K562 (cell line): ENCODE measurements at regions not wholly inside any gene's neighbourhood (a gene's known extent, or its start where the extent isn't known, plus 50 kb on each side); places are given as distances from the start of the nearest gene placed in this dataset.

Source experiments
- ATAC-seq: fragments of 200-7000 bp; cut with Tn5 transposase; 3 replicates; pipeline ENCODE4 v1.9.1; 2020; ENCODE audit warnings: moderate library complexity
- BruUV-seq: library from RNA; stranded (reverse); fragments of 400-500 nt; replicated peaks from 2 replicates; lab custom pipeline; 2021; lab: Mats Ljungman, UMichigan
- CTCF ChIA-PET: fragments of 300-600 bp; formaldehyde crosslinking; extraction: SDS; loops from one replicate; lab custom pipeline; 2021; ENCODE audit warnings: low intra/inter-chr PET ratio; lab: Yijun Ruan, JAX
- POLR2A ChIA-PET: fragments of 300-600, 350-650 bp; sonication (Branson Sonifier 250); formaldehyde crosslinking; extraction: SDS; loops from one replicate; lab custom pipeline; 2021; ENCODE audit warnings: antibody characterized with exemption, inconsistent platforms; lab: Yijun Ruan, JAX
- DNase-seq, 4 experiments: peaks; one replicate each; pipeline versions ENCODE4 v3.0.0 to v3.0.0-alpha.2; 2011 to 2018; ENCODE audit warnings: low spot score in 3 of 4, mixed read lengths in 3 of 4; ENCODE audit errors: extremely low read depth in 1 of 4
- FAIRE-seq: peaks from 2 replicates; lab custom pipeline; 2011; peaks lifted over from hg19 to GRCh38; lab: Jason Lieb, UNC
- H2AFZ ChIP-seq: 2 replicates; pipeline ENCODE4 v1.6.0; 2011; ENCODE audit warnings: low read depth, low read length, control low read depth, inconsistent platforms
- H3K27ac ChIP-seq: fragments of 200-600 bp; 3 replicates; pipeline ENCODE4 v1.8.0; 2011; ENCODE audit warnings: low read depth, mild to moderate bottlenecking, control low read depth, inconsistent platforms, low read length, moderate library complexity, mixed read lengths; ENCODE audit errors: extremely low read depth
- H3K27me3 ChIP-seq, 2 experiments: fragments of 300-600 bp in 1 of 2; 2 replicates in 1 of 2; 3 replicates in 1 of 2; pipeline versions ENCODE4 v1.6.0 to v1.8.0; 2011; ENCODE audit warnings: inconsistent platforms in 2 of 2, low read length in 2 of 2, mild to moderate bottlenecking in 1 of 2, mixed read lengths in 1 of 2, moderate library complexity in 1 of 2; ENCODE audit not compliant: control insufficient read depth in 2 of 2, insufficient read depth in 2 of 2
- H3K36me3 ChIP-seq: fragments of 300-600 bp; 3 replicates; pipeline ENCODE4 v1.8.0; 2011; ENCODE audit warnings: mild to moderate bottlenecking, low read length, inconsistent platforms; ENCODE audit not compliant: control insufficient read depth, insufficient read depth
- H3K4me1 ChIP-seq, 2 experiments: fragments of 200-600 bp in 1 of 2; replicated peaks in 1 of 2; 2 replicates in 1 of 2; 3 replicates in 1 of 2; pipeline versions ENCODE4 v1.5.1 to v1.8.0; 2011; ENCODE audit warnings: inconsistent platforms in 2 of 2, low read length in 2 of 2, mild to moderate bottlenecking in 1 of 2, mixed read lengths in 1 of 2, moderate library complexity in 1 of 2; ENCODE audit not compliant: control insufficient read depth in 2 of 2, insufficient read depth in 2 of 2
- H3K4me2 ChIP-seq: 2 replicates; pipeline ENCODE4 v1.6.1; 2011; ENCODE audit warnings: low read length, control low read depth, inconsistent platforms, mixed read lengths; ENCODE audit not compliant: insufficient read depth
- H3K4me3 ChIP-seq: fragments of 200-600 bp; sonication (generic), shearing (Covaris generic); 2 replicates; pipeline ENCODE4 v1.5.1; 2016; ENCODE audit warnings: control low read depth, inconsistent platforms
- H3K79me2 ChIP-seq: fragments of 200-600 bp; 3 replicates; pipeline ENCODE4 v1.8.0; 2011; ENCODE audit warnings: low read length, inconsistent platforms; ENCODE audit not compliant: control insufficient read depth, insufficient read depth
- H3K9ac ChIP-seq, 2 experiments: 2 replicates each; pipeline versions ENCODE4 v1.6.0 to v1.6.1; 2011; ENCODE audit warnings: low read depth in 2 of 2, low read length in 2 of 2, control low read depth in 1 of 2, inconsistent platforms in 1 of 2, mild to moderate bottlenecking in 1 of 2, mixed read lengths in 1 of 2; ENCODE audit not compliant: insufficient read depth in 1 of 2
- H3K9me1 ChIP-seq: one replicate; pipeline ENCODE4 v1.6.0; 2011; ENCODE audit warnings: inconsistent platforms, mild to moderate bottlenecking, low read length, moderate library complexity; ENCODE audit not compliant: control insufficient read depth, insufficient read depth
- H3K9me3 ChIP-seq: replicated peaks from 2 replicates; pipeline ENCODE4 v1.5.1; 2011; ENCODE audit warnings: low read depth, low read length, inconsistent platforms; ENCODE audit not compliant: control insufficient read depth, insufficient read depth
- H4K20me1 ChIP-seq: replicated peaks from 2 replicates; pipeline ENCODE4 v1.6.1; 2011; ENCODE audit warnings: low read length, inconsistent platforms, mixed read lengths; ENCODE audit not compliant: control insufficient read depth, insufficient read depth
- JUND ChIP-seq, 2 experiments: IDR thresholded peaks; 2 replicates in 1 of 2; 3 replicates in 1 of 2; pipeline ENCODE4 v1.6.1; 2011; ENCODE audit warnings: borderline replicate concordance in 2 of 2, low read depth in 2 of 2, low read length in 2 of 2, improper control_type of control experiment in 1 of 2, missing biosample characterization in 1 of 2, missing genetic modification characterization in 1 of 2, missing genetic modification reagents in 1 of 2
- PURB ChIP-seq: sonication (generic); formaldehyde crosslinking; IDR thresholded peaks from 2 replicates; pipeline ENCODE4 v1.9.0; 2021; ENCODE audit warnings: low read depth, mild to moderate bottlenecking, missing genetic modification reagents
- SMARCA5 ChIP-seq: fragments of 450-650 bp; IDR thresholded peaks from 2 replicates; pipeline ENCODE4 v1.6.1; 2016
- TAF9B ChIP-seq: fragments of 450-650 bp; IDR thresholded peaks from 2 replicates; pipeline ENCODE4 v1.6.1; 2018; ENCODE audit warnings: mild to moderate bottlenecking; ENCODE audit not compliant: partially characterized antibody
- ZFX ChIP-seq: sonication (generic); formaldehyde crosslinking; IDR thresholded peaks from 2 replicates; pipeline ENCODE4 v1.8.0; 2022; ENCODE audit warnings: mild to moderate bottlenecking, missing genetic modification reagents, moderate library complexity
- ZNF175 ChIP-seq: fragments of 200-800 bp; sonication (Bioruptor generic); IDR thresholded peaks from 2 replicates; pipeline ENCODE4 v1.6.1; 2016; ENCODE audit warnings: low read depth, mild to moderate bottlenecking, missing genetic modification characterization, missing compliant biosample characterization
- WGBS: fragments of 100-300 bp; shearing (Covaris generic); methylation state at CpG from one replicate; pipeline ENCODE4 v1.1.6; 2016; ENCODE audit warnings: low coverage, mixed read lengths; ENCODE audit not compliant: insufficient coverage; ENCODE audit errors: missing lambda C conversion rate; 5-methylcytosine and 5-hydroxymethylcytosine counted together
- in situ Hi-C: fragments of 300-500 bp; cut with MboI; formaldehyde crosslinking; loops from 4 replicates; pipeline ENCODE4 v1.15.0; 2018; ENCODE audit warnings: inconsistent platforms, mixed read lengths
- intact Hi-C: fragments of 100-400 bp; cut with micrococcal nuclease; formaldehyde crosslinking; loops from 2 replicates; pipeline ENCODE4 v1.14.2; 2022

DNA sequence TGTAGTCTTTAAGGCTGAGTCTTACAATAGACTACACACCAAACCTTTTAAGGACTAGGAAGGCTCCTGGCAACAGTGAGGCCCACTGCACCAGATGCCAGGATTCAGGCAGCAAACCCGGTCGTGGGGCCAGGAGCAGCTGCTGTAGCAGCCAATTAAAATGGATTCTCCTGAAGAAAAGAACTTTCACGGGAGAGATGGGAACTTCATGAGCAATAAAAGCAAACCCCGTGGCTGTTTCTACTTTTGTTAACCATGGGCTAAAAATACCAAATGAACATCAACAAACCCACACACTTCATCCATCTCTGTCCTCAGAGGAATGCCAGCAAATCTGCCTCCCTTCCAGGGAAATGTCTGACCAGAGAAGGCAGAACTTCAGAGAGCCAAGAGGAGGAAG lies 101.4 kb downstream of the BTC start:
- no peak overlapping the region for H3K4me2 ChIP-seq
- in situ Hi-C loops (no loop called here), intact Hi-C loops (no loop called here)
- no peaks in the 10 kb centered on the region for H3K36me3 ChIP-seq
- H3K79me2 ChIP-seq: no peaks in the 10 kb centered on the region
- no peaks in the 10 kb centered on the region for H3K4me1 ChIP-seq
- CTCF ChIA-PET: no interaction called here
- no peak overlapping the region for H2AFZ ChIP-seq
- ATAC-seq: no peak
- TF ChIP-seq TAF9B (no peak), ZNF175 (CRISPR knock-in tag) (no peak), SMARCA5 (no peak), PURB (CRISPR knock-in tag) (no peak), ZFX (no peak), JUND (IDR thresholded peaks at IDR 0.05; ENCODE audit: borderline replicate concordance, low read depth, low read length) (no peak), JUND (tag; IDR thresholded peaks at IDR 0.05; ENCODE audit: borderline replicate concordance, low read depth, low read length) (no peak)
- no peaks in the 10 kb centered on the region for H3K9me1 ChIP-seq
- no TSS peak for BruUV-seq
- H3K27ac ChIP-seq: no peak overlapping the region
- no peak overlapping the region for H3K9ac ChIP-seq
- no peak for FAIRE-seq
- no peak for DNase-seq
- no peaks in the 10 kb centered on the region for H4K20me1 ChIP-seq
- H3K4me3 ChIP-seq: no peak overlapping the region
- POLR2A ChIA-PET: no interaction called here
- H3K9me3 ChIP-seq: no peaks in the 10 kb centered on the region
- H3K27me3 ChIP-seq: peaks cover 0 to 4% of the 10 kb centered on the region in 2 experiments; a peak in 1 of 5 replicates
- 0% methylated on average over 4 of the region's 4 CpGs for WGBS
